Neural progenitor cell (in vitro differentiated cells): ENCODE measurements at regions not wholly inside any gene's neighbourhood (a gene's known extent, or its start where the extent isn't known, plus 50 kb on each side); places are given as distances from the start of the nearest gene placed in this dataset.

ENCODE experiments used
- DNase-seq: peaks from one replicate; pipeline ENCODE4 v3.0.0-alpha.2; 2016; ENCODE audit warnings: low spot score
- H2AFZ ChIP-seq: fragments of 200-600 bp; sonication (generic); replicated peaks from 2 replicates; pipeline ENCODE4 v1.6.1; 2016; ENCODE audit warnings: antibody characterized with exemption
- H3F3A ChIP-seq: fragments of 200-600 bp; sonication (generic); 2 replicates; pipeline ENCODE4 v1.6.1; 2016; ENCODE audit warnings: antibody characterized with exemption, low read depth
- H3K27ac ChIP-seq: fragments of 200-600 bp; sonication (generic); 2 replicates; pipeline ENCODE4 v1.5.1; 2016; ENCODE audit warnings: mild to moderate bottlenecking
- H3K27me3 ChIP-seq: fragments of 200-600 bp; sonication (generic); 2 replicates; pipeline ENCODE4 v1.6.1; 2016; ENCODE audit warnings: mild to moderate bottlenecking, moderate library complexity
- H3K36me3 ChIP-seq: fragments of 200-600 bp; sonication (generic); 2 replicates; pipeline ENCODE4 v1.5.1; 2016
- H3K4me1 ChIP-seq: fragments of 200-600 bp; sonication (generic); 2 replicates; pipeline ENCODE4 v1.6.1; 2016; ENCODE audit warnings: mixed run types
- H3K4me2 ChIP-seq: fragments of 200-600 bp; sonication (generic); 2 replicates; pipeline ENCODE4 v1.6.1; 2016
- H3K4me3 ChIP-seq: fragments of 200-600 bp; sonication (generic); 2 replicates; pipeline ENCODE4 v1.5.1; 2016
- H3K79me2 ChIP-seq: fragments of 200-600 bp; sonication (generic); 2 replicates; pipeline ENCODE4 v1.6.1; 2016; ENCODE audit warnings: low read depth
- H3K9ac ChIP-seq: fragments of 200-600 bp; sonication (generic); 2 replicates; pipeline ENCODE4 v1.6.1; 2016
- H3K9me3 ChIP-seq: fragments of 200-600 bp; sonication (generic); 2 replicates; pipeline ENCODE4 v1.5.1; 2016; ENCODE audit warnings: low read depth
- H4K20me1 ChIP-seq: fragments of 200-600 bp; sonication (generic); 2 replicates; pipeline ENCODE4 v1.6.1; 2016; ENCODE audit warnings: low read depth
- H3K27ac Mint-ChIP-seq: 3 replicates; pipeline ENCODE4 v1.8.0; 2021; ENCODE audit warnings: mixed read lengths
- H3K27me3 Mint-ChIP-seq: 2 replicates; pipeline ENCODE4 v1.8.0; 2022; ENCODE audit warnings: low read depth, mild to moderate bottlenecking, inconsistent platforms, moderate library complexity, mixed read lengths; ENCODE audit not compliant: insufficient read depth
- H3K36me3 Mint-ChIP-seq: 3 replicates; pipeline ENCODE4 v1.8.0; 2021; ENCODE audit warnings: mixed read lengths
- H3K4me1 Mint-ChIP-seq: 3 replicates; pipeline ENCODE4 v1.8.0; 2021; ENCODE audit warnings: mixed read lengths
- H3K4me3 Mint-ChIP-seq: 3 replicates; pipeline ENCODE4 v1.8.0; 2021; ENCODE audit warnings: mild to moderate bottlenecking, moderate library complexity, mixed read lengths
- H3K9me3 Mint-ChIP-seq: 3 replicates; pipeline ENCODE4 v1.8.0; 2020; ENCODE audit warnings: mixed read lengths
- EZH2 ChIP-seq: fragments of 200-600 bp; sonication (generic); IDR thresholded peaks from 2 replicates; pipeline ENCODE4 v1.6.1; 2017; ENCODE audit warnings: antibody characterized with exemption, mild to moderate bottlenecking, moderate library complexity
- EZH2phosphoT487 ChIP-seq: fragments of 200-600 bp; sonication (generic); IDR thresholded peaks from 2 replicates; pipeline ENCODE4 v1.6.1; 2017; ENCODE audit warnings: antibody characterized with exemption
- TF ChIP-seq, protein P1 (sequence below): fragments of 200-600 bp; sonication (generic); IDR thresholded peaks from 2 replicates; pipeline ENCODE4 v1.5.1; 2017; ENCODE audit warnings: antibody characterized with exemption, mild to moderate bottlenecking

DNA sequence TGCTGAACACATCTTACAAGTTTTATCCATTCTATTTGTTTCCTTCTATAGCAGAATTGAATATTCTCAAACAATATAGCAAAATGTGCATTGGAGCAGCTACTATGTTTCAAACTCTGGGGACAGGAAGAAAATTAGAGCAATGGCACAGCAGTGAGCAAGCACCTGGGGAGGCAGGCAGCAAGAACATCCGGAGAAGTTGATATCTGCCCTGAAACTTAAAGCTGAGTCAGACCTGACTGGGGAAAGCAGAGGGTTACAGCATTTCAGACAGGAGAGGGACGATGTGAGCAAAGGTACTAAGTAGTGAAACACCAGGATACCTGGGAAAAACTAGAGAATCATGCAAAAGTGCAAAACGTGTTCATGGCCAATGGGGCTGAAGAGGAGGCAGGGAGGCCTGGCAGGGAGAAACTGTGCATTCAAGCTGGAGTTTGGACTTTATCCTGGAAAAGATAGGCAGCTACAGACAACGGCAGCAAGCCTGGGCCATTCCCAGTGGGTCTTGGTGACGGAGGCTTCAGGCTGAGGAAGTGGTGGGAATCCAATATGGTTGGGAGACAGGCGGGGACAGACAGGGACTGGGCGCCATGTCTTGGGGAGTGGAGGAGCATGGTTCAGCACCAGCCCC, 118.0 kb upstream of the CDKN3 start:
- no peaks in the 10 kb centered on the region for H3K79me2 ChIP-seq
- H2AFZ ChIP-seq, result no peak overlapping the region
- no peaks in the 10 kb centered on the region for H3K4me1 ChIP-seq
- Mint-ChIP-seq H3K27ac (peak overlapping the region; percentile 15), H3K27me3 (peaks cover 8% of the 10 kb centered on the region), H3K4me1 (peaks cover 2% of the 10 kb centered on the region), H3K4me3 (no peak overlapping the region), H3K9me3 (peaks cover 5% of the 10 kb centered on the region), H3K36me3 (no peaks in the 10 kb centered on the region)
- H3K9ac ChIP-seq, result no peak overlapping the region
- no peaks in the 10 kb centered on the region for H3F3A ChIP-seq
- no peak overlapping the region for H3K4me2 ChIP-seq
- H3K36me3 ChIP-seq, result no peaks in the 10 kb centered on the region
- H3K9me3 ChIP-seq, result no peaks in the 10 kb centered on the region
- TF ChIP-seq EZH2phosphoT487 (no peak), EZH2 (no peak)
- TF ChIP-seq, protein P1, sequence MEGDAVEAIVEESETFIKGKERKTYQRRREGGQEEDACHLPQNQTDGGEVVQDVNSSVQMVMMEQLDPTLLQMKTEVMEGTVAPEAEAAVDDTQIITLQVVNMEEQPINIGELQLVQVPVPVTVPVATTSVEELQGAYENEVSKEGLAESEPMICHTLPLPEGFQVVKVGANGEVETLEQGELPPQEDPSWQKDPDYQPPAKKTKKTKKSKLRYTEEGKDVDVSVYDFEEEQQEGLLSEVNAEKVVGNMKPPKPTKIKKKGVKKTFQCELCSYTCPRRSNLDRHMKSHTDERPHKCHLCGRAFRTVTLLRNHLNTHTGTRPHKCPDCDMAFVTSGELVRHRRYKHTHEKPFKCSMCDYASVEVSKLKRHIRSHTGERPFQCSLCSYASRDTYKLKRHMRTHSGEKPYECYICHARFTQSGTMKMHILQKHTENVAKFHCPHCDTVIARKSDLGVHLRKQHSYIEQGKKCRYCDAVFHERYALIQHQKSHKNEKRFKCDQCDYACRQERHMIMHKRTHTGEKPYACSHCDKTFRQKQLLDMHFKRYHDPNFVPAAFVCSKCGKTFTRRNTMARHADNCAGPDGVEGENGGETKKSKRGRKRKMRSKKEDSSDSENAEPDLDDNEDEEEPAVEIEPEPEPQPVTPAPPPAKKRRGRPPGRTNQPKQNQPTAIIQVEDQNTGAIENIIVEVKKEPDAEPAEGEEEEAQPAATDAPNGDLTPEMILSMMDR, result no peak
- H4K20me1 ChIP-seq, result no peaks in the 10 kb centered on the region
- H3K4me3 ChIP-seq, result no peak overlapping the region
- DNase-seq, result no peak
- H3K27ac ChIP-seq, result no peak overlapping the region
- H3K27me3 ChIP-seq, result no peaks in the 10 kb centered on the region

DNA sequence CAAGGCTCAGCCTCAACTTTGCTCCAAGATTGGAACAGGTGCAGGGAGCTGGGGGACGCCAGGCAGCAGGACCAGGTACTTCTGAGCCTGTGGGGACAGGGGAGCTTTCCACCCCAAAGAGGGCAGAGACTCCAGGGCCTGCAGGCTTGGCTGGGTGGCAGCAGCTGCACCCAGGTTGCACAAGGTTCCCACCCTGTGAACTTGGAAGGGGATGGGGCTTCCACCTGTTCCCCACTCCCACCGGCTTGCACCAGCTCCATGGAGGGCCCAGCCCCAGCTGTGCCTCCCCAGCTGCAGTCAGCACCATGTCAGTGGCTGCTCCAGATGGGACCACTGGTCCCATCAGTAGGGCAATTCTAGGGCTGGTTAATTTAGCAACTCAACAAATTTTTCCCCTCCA, 114.0 kb upstream of the CDKN3 start:
- TF ChIP-seq, protein P1, result no peak
- TF ChIP-seq EZH2 (no peak), EZH2phosphoT487 (no peak)
- H3K27ac Mint-ChIP-seq, result no peak overlapping the region
- H3K27me3 Mint-ChIP-seq, result peaks cover 12% of the 10 kb centered on the region
- H3K9me3 Mint-ChIP-seq, result peaks cover 8% of the 10 kb centered on the region
- no peak overlapping the region for H3K4me3 Mint-ChIP-seq
- no peaks in the 10 kb centered on the region for H3K79me2 ChIP-seq
- H3F3A ChIP-seq, result no peaks in the 10 kb centered on the region
- no peak overlapping the region for H3K27ac ChIP-seq
- no peaks in the 10 kb centered on the region for H3K27me3 ChIP-seq
- H3K4me3 ChIP-seq, result no peak overlapping the region
- H3K36me3 Mint-ChIP-seq, result no peaks in the 10 kb centered on the region
- no peak for DNase-seq
- H3K4me2 ChIP-seq, result no peak overlapping the region
- no peaks in the 10 kb centered on the region for H4K20me1 ChIP-seq
- H2AFZ ChIP-seq, result no peak overlapping the region
- no peaks in the 10 kb centered on the region for H3K4me1 Mint-ChIP-seq
- no peaks in the 10 kb centered on the region for H3K36me3 ChIP-seq
- H3K4me1 ChIP-seq, result no peaks in the 10 kb centered on the region
- H3K9me3 ChIP-seq, result no peaks in the 10 kb centered on the region
- no peak overlapping the region for H3K9ac ChIP-seq

DNA sequence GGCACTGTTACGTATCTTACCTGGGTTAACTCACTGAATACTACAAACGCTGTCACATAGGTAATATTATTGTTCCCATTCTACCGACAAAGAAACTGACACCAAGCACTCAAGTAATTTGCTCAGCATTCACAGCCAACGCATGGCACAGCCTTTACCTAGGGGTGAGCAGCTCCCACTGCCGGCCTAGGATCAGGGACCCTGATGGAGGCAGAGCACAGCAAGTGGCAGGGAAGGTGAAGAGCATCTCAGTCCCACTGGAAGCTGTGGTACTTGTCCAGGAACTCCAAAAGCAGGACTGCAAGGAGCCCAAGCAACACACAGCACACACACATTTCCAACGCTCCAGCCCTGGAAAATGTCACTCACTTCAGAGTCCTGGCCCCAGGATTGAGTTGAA, 111.8 kb upstream of the CDKN3 start:
- no peak for TF ChIP-seq EZH2phosphoT487
- TF ChIP-seq, protein P1, result no peak
- no peak for TF ChIP-seq EZH2
- H3K4me3 ChIP-seq, result no peak overlapping the region
- no peaks in the 10 kb centered on the region for H3K4me1 ChIP-seq
- H3K4me3 Mint-ChIP-seq, result no peak overlapping the region
- H3K36me3 Mint-ChIP-seq, result no peaks in the 10 kb centered on the region
- no peaks in the 10 kb centered on the region for H3K79me2 ChIP-seq
- H3K36me3 ChIP-seq, result no peaks in the 10 kb centered on the region
- peaks cover 3% of the 10 kb centered on the region for H3K4me1 Mint-ChIP-seq
- H3K9ac ChIP-seq, result no peak overlapping the region
- H3K9me3 Mint-ChIP-seq, result peaks cover 8% of the 10 kb centered on the region
- no peak overlapping the region for H3K4me2 ChIP-seq
- H2AFZ ChIP-seq, result no peak overlapping the region
- no peaks in the 10 kb centered on the region for H3K27me3 ChIP-seq
- no peaks in the 10 kb centered on the region for H4K20me1 ChIP-seq
- peaks cover 10% of the 10 kb centered on the region for H3K27me3 Mint-ChIP-seq
- DNase-seq, result no peak
- H3K27ac ChIP-seq, result no peak overlapping the region
- H3F3A ChIP-seq, result no peaks in the 10 kb centered on the region
- H3K27ac Mint-ChIP-seq, result no peak overlapping the region
- H3K9me3 ChIP-seq, result no peaks in the 10 kb centered on the region
